Jurkat, Clone E6-1 (cell line): ENCODE measurements at regions not wholly inside any gene's neighbourhood (a gene's known extent, or its start where the extent isn't known, plus 50 kb on each side); places are given as distances from the start of the nearest gene placed in this dataset.

Source experiments
- DNase-seq: peaks from one replicate; pipeline ENCODE4 v3.0.0-alpha.2; 2011; ENCODE audit warnings: low read depth, low spot score
- H3K4me3 ChIP-seq: 2 replicates; pipeline ENCODE4 v1.5.1; 2011; ENCODE audit warnings: mild to moderate bottlenecking, low read length, control low read depth, moderate library complexity

DNA sequence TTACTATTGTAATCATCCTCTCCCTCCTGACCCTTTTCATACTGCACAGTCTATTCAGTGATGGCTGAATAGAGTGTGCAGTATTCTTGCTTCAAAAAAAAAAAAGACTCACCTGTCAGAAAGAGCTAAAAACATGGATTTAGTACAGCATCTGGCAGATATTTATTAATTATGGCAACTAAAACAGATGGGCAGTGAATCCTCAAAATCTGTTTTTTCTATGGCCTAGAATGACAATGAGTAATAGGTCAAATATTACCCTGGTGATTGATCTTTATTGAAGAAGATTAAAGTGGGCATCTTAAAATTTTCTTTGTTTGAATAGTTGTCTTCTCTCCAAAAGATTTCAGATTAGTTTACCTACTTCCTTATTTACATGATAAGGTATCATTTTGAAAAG lies 543.6 kb downstream of the FOXG1 start:
- DNase-seq: no peak
- H3K4me3 ChIP-seq: no peak overlapping the region

DNA sequence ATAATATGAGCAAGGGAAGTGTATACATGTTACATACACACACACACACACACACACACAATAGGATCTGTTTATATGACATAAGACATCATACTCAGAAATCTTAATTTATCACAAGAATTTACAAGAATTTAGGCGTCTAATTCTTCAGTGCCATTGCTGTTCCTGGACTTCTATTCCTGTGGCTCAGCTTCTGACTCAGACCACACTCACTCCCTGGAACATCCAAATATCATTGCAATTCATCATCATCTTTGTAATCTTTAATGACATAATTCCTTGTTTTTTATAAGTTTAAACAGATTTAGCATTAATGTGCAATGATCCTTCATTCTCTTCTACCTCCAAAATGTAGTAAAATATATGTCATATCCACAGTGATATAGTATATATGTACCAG lies 544.2 kb downstream of the FOXG1 start:
- no peak for DNase-seq
- no peak overlapping the region for H3K4me3 ChIP-seq

DNA sequence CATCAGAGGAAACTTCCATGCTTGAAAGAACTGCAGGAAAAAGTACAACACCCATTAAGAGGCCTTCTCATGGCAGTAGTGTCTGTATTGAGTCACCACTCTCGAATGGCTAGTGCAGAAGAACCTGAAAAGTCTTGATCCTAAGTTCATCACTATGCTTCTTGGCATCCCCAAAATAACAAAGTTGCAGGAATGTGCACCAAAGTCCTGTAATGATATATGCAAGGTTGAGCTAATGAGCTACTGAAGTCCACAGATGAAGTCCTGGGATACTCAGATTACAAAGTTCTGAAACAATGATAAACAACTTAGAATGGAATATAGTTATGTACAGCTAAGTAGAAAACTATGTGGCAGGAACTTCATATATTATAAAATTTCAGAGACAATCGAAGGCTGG lies 545.4 kb downstream of the FOXG1 start:
- H3K4me3 ChIP-seq: no peak overlapping the region
- no peak for DNase-seq

GRCh38 chr14:29316936-29317335 lies 550.3 kb downstream of the FOXG1 start:
- DNase-seq: no peak

GRCh38 chr14:29317423-29317822 lies 550.8 kb downstream of the FOXG1 start:
- H3K4me3 ChIP-seq: no peak overlapping the region

More at GRCh38 chr14:29316936-29317335, 550.3 kb downstream of the FOXG1 start:
- no peak overlapping the region for H3K4me3 ChIP-seq

DNA sequence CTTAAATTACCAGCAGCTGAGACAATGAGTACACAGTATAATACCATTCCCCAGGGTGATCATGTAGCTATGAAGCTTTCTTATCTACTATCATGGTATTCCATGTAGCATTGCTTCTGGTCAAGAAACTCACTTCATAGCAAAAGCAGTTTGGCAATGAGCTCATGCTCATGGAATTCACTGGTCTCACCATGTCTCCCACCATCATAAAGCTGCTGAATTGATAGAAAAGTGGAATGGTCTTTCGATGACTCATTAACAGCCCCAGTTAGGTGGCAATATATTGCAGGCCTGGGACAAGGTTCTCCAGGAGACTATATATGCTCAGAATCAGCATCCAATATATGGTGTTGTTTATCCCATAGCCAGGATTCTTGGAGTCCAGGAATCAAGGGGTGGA lies 553.7 kb downstream of the FOXG1 start:
- DNase-seq: no peak
- H3K4me3 ChIP-seq: no peak overlapping the region

More at GRCh38 chr14:29317423-29317822, 550.8 kb downstream of the FOXG1 start:
- DNase-seq: no peak

GRCh38 chr14:29321646-29322045 lies 555.1 kb downstream of the FOXG1 start:
- DNase-seq: no peak
- H3K4me3 ChIP-seq: no peak overlapping the region

DNA sequence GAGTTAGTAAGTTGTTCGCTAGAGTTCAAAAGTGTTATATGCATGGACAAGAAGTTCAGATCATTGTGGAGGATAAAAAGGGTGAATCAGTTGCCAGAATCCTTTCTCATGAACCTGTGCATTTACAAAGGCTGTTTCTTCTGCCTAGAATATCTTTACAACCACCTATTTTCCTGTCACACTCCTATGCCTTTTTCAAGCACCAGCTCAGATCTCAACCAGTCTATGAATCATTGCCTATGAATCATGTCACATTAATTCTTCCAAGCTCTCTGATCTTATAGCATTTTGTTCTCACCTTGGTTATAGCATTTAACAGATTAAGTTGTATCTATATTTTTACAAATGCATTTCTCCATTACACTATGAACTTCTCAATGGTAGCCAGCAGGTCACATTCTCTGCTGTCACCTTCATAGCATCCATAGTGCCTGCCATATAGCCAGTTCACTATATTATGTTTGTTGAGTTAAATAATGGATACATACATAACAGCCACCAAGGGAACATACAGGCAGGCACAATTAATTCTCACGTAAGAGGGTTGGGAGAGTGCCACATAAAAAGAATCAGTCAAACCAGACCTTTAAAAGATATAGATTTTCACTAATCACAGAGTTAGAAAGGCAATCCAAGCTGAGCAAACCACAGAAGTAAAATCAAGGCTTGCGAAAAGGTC lies 573.0 kb downstream of the FOXG1 start:
- H3K4me3 ChIP-seq: no peak overlapping the region
- no peak for DNase-seq

- DNase-seq: no peak
- H3K4me3 ChIP-seq: no peak overlapping the region
Measured at GRCh38 chr14:29348504-29348903, 579.1 kb downstream of the PRKD1 start.

- DNase-seq: no peak
- no peak overlapping the region for H3K4me3 ChIP-seq
Measured at GRCh38 chr14:29350496-29350895, 577.2 kb downstream of the PRKD1 start.

- no peak overlapping the region for H3K4me3 ChIP-seq
- DNase-seq: no peak
Measured at GRCh38 chr14:29351996-29352705, 575.5 kb downstream of the PRKD1 start.

DNA sequence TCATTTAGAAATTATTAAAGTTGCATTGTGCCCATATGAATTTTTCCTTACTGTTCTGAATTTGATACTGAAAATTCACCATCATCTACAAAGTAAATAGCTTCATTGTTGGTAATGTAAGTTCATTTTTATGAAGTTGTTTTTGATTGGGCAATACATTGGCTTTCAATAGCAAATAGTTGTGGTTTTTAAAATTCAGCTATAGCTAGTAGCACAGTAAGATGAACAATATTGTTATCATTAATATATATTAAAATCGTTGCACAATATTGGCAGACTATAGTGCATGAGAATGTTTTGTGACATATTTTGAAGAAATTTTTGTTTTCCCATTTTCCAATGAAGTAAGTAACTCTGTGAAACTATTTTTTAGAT lies 575.0 kb downstream of the PRKD1 start:
- DNase-seq: no peak
- H3K4me3 ChIP-seq: no peak overlapping the region

DNA sequence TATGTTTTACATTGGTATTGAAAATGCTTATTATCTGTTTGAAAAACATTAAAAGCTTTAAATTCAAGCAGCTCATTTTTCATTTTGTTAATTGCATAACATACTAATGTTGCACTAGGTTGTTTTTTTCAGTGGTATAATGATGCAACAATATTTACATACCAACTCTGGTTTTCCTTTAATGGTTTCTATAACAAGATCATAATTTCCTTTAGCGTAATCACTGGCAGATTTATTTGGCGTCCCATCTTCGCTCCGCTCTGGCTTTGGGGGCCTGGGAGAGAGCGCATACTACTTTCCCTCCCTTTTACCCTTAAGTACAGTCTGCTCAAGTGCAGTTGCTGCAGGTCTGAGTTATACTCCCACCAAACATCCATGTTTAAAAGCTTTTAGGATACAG lies 574.1 kb downstream of the PRKD1 start:
- no peak overlapping the region for H3K4me3 ChIP-seq
- DNase-seq: no peak

DNA sequence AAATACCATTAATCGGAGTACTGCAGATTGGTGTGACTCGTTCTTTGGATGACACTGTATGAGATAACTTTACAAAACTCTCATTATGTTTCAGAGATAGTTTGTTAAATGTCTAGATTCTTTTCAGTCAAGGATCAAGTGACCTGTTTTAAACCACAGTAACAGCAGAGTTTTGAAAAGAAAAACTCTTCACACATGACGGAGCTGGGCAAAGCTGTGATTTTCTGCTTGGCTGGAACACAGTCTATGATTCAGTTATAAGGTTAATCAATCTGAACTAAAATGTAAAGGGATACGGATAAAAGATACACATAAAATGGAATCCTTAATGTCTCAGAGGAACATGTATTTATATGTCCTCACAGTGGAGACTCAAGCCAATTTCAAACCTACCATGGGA lies 573.2 kb downstream of the PRKD1 start:
- DNase-seq: no peak
- H3K4me3 ChIP-seq: no peak overlapping the region

GRCh38 chr14:29355331-29355730 lies 572.3 kb downstream of the PRKD1 start:
- DNase-seq: no peak
- no peak overlapping the region for H3K4me3 ChIP-seq

DNA sequence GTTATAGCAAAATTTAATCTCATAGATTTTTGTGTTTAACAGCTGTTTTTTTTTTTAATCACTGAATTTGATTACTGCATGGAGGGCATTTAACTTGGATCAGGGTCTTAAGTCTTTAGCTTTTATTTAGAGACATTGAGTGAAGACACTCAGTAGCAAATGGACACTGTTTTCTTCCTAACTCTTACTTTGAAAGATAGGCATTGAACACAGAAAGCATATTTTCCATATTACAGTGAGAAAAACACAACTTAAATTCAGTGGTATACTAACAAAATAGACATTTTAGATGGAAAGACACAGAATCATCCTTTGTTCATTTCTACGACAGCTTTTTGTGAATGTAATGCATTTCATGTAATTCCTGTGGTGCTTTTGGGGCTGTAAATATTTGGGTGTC lies 571.8 kb downstream of the PRKD1 start:
- no peak for DNase-seq
- H3K4me3 ChIP-seq: no peak overlapping the region

DNA sequence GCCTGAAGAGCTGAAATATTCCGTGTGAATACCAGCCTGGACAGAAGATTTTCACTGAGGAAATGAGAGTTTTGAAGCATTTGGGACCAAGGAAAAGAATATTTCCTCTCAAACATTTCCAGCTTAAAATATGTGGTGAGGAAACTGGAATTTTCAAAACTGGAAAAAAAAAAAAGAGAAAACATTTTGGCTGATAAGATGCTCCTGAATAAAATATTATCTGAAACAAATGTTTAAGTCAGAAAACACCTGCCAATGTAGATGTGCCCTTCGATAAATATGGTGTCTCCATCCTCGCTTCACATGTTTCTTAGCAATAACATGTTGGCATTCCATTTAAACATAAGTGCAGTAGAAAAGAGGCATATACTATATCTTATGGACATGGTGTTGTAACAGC lies 567.0 kb downstream of the PRKD1 start:
- no peak for DNase-seq
- H3K4me3 ChIP-seq: no peak overlapping the region

GRCh38 chr14:29370024-29370423 lies 557.6 kb downstream of the PRKD1 start:
- DNase-seq: no peak

GRCh38 chr14:29376237-29376636 lies 551.4 kb downstream of the PRKD1 start:
- no peak overlapping the region for H3K4me3 ChIP-seq

More at GRCh38 chr14:29370024-29370423, 557.6 kb downstream of the PRKD1 start:
- H3K4me3 ChIP-seq: no peak overlapping the region

DNA sequence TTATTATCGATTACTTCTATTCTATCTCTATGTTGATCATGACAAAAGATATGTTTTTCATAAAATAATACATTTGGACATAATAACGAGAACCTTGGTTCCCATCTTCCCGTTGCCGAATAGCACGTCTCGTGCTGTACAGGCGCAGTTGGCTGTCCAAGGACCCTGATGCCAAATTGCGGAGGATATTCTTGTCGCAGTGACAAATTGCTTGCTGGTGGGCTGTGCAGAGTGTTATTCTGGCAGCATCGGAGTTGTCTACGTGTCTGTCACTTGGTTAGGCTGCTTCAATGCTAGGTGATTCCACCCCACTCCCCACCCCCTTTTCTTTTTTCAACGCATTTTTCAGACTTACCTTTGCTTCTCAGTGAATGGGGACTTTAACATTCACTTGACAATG lies 546.8 kb downstream of the PRKD1 start:
- DNase-seq: no peak
- no peak overlapping the region for H3K4me3 ChIP-seq

More at GRCh38 chr14:29376237-29376636, 551.4 kb downstream of the PRKD1 start:
- no peak for DNase-seq

- no peak for DNase-seq
- H3K4me3 ChIP-seq: no peak overlapping the region
Measured at GRCh38 chr14:29388571-29388970, 539.1 kb downstream of the PRKD1 start.
